ENCODE measurements at regions not wholly inside any gene's neighbourhood (a gene's known extent, or its start where the extent isn't known, plus 50 kb on each side); places are given as distances from the start of the nearest gene placed in this dataset.

DNA sequence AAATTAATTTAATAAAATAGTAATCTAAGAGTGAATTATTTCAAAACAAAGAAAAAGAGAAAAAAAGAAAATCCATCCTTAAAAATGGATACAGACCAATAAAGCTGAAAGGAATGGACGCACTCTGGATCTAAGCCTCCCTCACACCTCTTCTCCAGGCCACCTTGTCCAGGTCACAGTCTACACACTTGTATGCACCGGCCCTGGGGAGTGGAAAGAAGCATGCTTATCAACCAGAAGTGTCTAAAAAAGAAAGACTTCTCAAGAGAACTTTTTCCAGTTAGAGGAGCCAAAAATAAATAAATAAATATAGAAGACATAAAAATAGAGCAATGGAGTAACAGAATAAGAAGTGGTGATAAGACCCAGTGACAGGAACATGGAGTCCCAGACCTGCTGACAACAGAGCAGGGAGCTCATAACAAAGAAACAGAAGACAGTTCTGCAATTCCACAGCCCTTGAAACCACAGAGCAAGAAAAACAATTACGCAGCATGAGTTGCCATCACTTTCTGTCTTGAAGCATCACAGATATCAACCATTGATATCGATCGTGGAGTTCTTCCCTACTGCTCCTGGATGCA is 311.7 kb upstream of the NFE2L3 start:
- H3K27ac ChIP-seq (ENCODE audit: low read length) = peak overlapping the region; percentile 90
- intact Hi-C loops (cut with DNase I) = loop anchor here in 3 of 4 donors (10.0 kb wide), 2 partner anchors 86 to 166 kb away; no protein-coding TSS in a partner anchor
- no peak overlapping the region for H3K4me3 ChIP-seq (ENCODE audit: low read length)
- no peaks in the 10 kb centered on the region for H3K27me3 ChIP-seq (ENCODE audit: control insufficient read depth, insufficient read depth)
- H3K9me3 ChIP-seq (ENCODE audit: control insufficient read depth, low read length) = no peaks in the 10 kb centered on the region
- ATAC-seq (peak; percentile 92 to 95), DNase-seq (peak in 1 of 3 donors; percentile 62)
- WGBS = 53% methylated on average over 5 of the region's 5 CpGs
- H3K4me1 ChIP-seq (ENCODE audit: control insufficient read depth, insufficient read depth, low read length) = peaks cover 3% of the 10 kb centered on the region

DNA sequence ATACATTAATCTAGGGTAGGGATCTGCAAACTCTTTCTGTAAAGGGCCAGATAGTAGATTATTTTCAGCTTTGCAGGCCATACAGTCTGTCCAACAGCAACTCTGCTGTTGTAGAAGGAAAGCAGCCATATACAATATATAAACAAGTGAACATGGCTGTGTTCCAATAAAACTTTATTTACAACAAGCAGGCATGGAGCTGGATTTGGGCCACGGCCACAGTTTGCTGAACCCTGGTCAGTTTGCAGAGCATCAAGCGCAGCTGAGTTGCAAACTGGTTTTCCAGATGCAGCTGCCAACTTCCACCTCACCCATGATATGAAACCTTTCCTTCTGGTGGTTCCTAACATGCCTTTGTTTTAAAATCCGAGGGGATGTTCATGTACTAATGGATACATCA is 310.4 kb upstream of the NFE2L3 start:
- no peaks in the 10 kb centered on the region for H3K27me3 ChIP-seq (ENCODE audit: control insufficient read depth, insufficient read depth)
- DNase-seq = peak in 1 of 3 donors; percentile 63
- H3K4me1 ChIP-seq (ENCODE audit: control insufficient read depth, insufficient read depth, low read length) = peaks cover 8% of the 10 kb centered on the region
- no peak for ATAC-seq
- no peak overlapping the region for H3K4me3 ChIP-seq (ENCODE audit: low read length)
- WGBS = 81% methylated on average over 3 of the region's 3 CpGs
- H3K9me3 ChIP-seq (ENCODE audit: control insufficient read depth, low read length) = no peaks in the 10 kb centered on the region
- intact Hi-C loops (cut with DNase I) = loop anchor here in 3 of 4 donors (10.0 kb wide), 2 partner anchors 87 to 167 kb away; no protein-coding TSS in a partner anchor
- H3K27ac ChIP-seq (ENCODE audit: low read length) = peak overlapping the region; percentile 53

DNA sequence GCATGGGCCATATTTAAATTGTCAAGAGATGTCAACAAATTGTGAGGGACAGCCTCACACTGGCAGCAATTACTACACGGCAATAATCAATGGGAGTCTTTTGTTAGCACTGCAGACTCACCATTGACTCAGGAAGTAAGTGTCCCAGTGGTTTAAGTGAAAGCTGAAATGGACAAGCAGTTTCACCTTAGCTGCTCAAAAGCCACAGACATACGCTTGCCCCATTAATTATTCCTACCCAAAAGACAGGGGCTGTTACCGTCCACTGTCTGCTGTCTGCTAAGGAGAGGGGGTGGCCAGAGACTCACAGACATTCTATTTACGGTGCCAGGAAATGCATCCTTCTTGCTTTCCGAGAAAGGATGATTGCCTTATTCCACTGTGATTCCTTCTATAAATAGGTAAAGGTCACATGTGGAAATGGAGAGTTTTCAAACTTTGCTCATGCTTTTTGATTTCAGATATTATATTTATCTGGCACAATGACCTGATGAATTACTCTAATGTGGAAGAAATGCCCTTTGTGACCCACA is 309.7 kb upstream of the NFE2L3 start:
- no peak for DNase-seq
- Histone ChIP-seq H3K9me3 (ENCODE audit: control insufficient read depth, low read length) (no peaks in the 10 kb centered on the region), H3K27ac (ENCODE audit: low read length) (peak overlapping the region; percentile 53), H3K4me1 (ENCODE audit: control insufficient read depth, insufficient read depth, low read length) (peaks cover 8% of the 10 kb centered on the region), H3K4me3 (ENCODE audit: low read length) (no peak overlapping the region), H3K27me3 (ENCODE audit: control insufficient read depth, insufficient read depth) (no peaks in the 10 kb centered on the region)
- intact Hi-C loops (cut with DNase I) = loop anchor here in 3 of 4 donors (10.0 kb wide), 2 partner anchors 87 to 167 kb away; no protein-coding TSS in a partner anchor
- ATAC-seq = no peak
- WGBS = 42% methylated on average over 5 of the region's 5 CpGs

DNA sequence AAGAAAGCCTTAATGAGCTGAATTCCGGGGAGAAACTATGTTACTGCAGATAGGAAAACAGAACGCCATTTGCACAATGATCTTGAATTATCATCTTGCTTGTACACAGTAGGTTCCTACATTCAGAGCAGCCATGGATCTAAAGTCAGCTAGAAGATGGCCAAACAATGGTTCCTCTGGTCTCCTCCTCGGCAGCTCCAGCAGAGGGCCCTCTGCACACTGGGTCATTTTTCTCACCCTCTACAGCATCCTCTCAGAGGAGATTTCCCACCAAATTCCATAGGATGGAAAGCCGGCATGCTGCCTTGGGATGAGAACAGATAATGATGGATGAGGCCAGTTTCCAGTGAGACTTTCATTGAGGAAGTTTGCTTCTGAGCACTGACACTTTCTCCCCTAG is 308.5 kb upstream of the NFE2L3 start:
- no peak overlapping the region for H3K27ac ChIP-seq (ENCODE audit: low read length)
- 89% methylated on average over 4 of the region's 4 CpGs for WGBS
- no peaks in the 10 kb centered on the region for H3K27me3 ChIP-seq (ENCODE audit: control insufficient read depth, insufficient read depth)
- H3K9me3 ChIP-seq (ENCODE audit: control insufficient read depth, low read length) = no peaks in the 10 kb centered on the region
- peaks cover 10% of the 10 kb centered on the region for H3K4me1 ChIP-seq (ENCODE audit: control insufficient read depth, insufficient read depth, low read length)
- intact Hi-C loops (cut with DNase I) = loop anchor here in 3 of 4 donors (10.0 kb wide), 2 partner anchors 89 to 169 kb away; no protein-coding TSS in a partner anchor
- DNase-seq (no peak), ATAC-seq (no peak)
- H3K4me3 ChIP-seq (ENCODE audit: low read length) = no peak overlapping the region

DNA sequence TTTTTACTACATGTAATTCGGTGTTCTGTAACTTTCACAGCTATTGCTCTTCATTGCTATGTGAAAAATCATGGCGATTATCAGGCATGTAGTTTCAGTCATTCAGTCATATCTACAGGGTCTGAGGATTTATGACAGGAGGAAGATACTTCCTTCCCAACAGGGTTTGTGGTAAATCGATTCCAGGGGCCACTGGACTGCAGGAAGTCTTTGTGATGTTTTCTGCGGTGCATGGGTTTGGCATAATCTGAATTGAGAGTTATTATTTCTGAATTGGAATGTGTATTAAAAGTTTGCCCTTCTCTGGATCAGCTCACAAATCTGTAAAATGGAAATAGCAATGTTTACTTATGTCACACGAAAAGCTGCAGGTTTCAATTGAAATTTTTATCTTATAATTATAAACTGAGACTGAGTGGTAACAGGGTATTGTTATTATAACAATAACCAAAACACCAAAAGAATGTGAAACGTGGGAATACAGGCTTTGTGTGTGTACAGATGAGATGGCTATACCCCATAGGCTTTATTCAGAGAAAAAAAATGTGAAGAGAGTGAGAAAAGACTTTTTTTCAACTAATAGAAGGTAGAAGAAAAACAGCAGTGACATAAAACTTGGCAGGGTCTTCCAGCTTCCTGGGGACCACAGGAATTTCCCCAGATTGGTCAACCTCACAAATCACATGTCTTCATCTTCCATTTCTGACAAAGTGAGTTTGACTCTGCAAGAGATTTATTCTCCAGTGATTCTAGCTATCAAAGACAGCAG is 307.7 kb upstream of the NFE2L3 start:
- intact Hi-C loops (cut with DNase I) = loop anchor here in 3 of 4 donors (10.0 kb wide), 2 partner anchors 89 to 169 kb away; no protein-coding TSS in a partner anchor
- ATAC-seq (no peak), DNase-seq (no peak)
- H3K9me3 ChIP-seq (ENCODE audit: control insufficient read depth, low read length) = no peaks in the 10 kb centered on the region
- no peaks in the 10 kb centered on the region for H3K27me3 ChIP-seq (ENCODE audit: control insufficient read depth, insufficient read depth)
- 55% methylated on average over 6 of the region's 6 CpGs for WGBS
- no peak overlapping the region for H3K27ac ChIP-seq (ENCODE audit: low read length)
- H3K4me1 ChIP-seq (ENCODE audit: control insufficient read depth, insufficient read depth, low read length) = peaks cover 10% of the 10 kb centered on the region
- H3K4me3 ChIP-seq (ENCODE audit: low read length) = no peak overlapping the region

DNA sequence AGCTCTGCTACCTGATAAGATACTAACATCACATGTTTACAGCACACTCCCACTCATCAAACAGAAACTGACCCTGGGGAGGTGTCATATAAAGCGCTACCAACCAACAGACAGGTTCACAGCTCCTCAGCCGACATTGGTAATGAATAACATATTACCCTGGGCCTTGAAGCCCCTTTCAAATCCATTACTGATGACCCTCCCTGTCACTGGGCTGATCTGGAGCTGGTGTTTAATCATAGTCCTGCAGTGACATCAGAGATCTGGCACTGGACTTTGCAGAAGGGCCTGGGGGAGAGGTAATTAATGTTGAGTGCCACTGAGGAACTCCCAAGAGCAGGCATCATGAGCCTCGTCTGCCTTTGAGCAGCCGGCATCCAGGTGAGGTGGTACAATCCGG is 306.5 kb upstream of the NFE2L3 start:
- Histone ChIP-seq H3K27ac (ENCODE audit: low read length) (peak overlapping the region; percentile 39), H3K27me3 (ENCODE audit: control insufficient read depth, insufficient read depth) (no peaks in the 10 kb centered on the region), H3K4me1 (ENCODE audit: control insufficient read depth, insufficient read depth, low read length) (peaks cover 10% of the 10 kb centered on the region), H3K9me3 (ENCODE audit: control insufficient read depth, low read length) (no peaks in the 10 kb centered on the region), H3K4me3 (ENCODE audit: low read length) (no peak overlapping the region)
- DNase-seq = no peak
- WGBS = 72% methylated on average over 5 of the region's 5 CpGs
- intact Hi-C loops (cut with DNase I) = loop anchor here in 3 of 4 donors (10.0 kb wide), 2 partner anchors 91 to 171 kb away; no protein-coding TSS in a partner anchor
- no peak for ATAC-seq

DNA sequence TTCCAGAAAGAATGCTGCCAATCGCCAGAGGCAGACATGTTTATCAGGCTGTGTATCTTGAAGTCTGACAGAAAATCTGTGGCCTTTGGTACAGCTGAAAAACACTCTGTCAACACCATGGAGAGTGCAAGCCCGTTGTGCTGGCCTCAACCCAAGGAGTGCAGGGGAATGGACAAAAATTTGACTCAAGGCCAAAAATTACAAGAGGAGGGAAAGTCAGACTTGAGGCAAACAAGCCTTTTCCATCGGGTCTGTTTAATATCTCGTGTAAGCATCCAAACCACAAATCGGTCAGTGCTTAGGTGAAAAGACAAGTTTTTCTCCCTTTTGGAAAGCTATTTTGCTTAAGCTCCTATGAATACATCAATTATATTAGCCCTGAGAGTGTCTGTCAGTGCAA is 305.3 kb upstream of the NFE2L3 start:
- peak; percentile 86 to 95 (median 93) for DNase-seq
- peaks cover 10% of the 10 kb centered on the region for H3K4me1 ChIP-seq (ENCODE audit: control insufficient read depth, insufficient read depth, low read length)
- intact Hi-C loops (cut with DNase I) = loop anchor here in 3 of 4 donors (10.0 kb wide), 2 partner anchors 92 to 172 kb away; no protein-coding TSS in a partner anchor

DNA sequence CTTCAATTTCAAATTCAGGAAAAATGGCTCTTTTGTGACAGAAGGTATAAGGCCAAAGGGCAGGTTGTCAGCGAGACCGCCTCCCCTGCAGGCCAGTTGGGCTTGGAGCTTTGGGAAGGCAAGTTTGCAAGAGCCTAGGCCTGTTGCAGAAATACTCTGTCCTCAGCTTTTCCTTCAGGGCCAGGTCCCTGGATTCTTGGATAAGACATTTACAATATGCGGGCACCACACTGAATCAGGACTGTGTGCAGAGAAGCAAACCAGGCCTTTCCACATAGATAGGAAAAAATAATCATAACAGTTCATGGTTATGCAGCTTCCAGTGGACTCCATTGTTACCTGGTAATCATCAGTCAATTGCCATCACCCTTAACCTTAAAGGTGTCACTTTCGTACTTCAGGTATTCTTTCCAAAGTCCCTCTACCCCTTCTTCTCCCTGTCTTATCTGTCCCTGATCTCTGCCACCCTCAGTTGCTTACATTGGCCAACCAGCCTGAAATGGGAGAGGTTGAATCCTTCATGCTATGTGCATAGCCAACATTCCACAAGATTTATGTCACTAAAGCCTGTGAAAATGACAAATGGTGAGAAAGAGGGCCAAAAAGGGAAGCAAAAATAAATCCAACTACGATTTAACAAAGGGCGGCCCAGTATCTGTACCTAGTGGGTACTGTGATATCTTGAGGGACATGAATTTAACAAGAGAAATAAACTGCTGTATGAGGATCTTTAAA is 304.5 kb upstream of the NFE2L3 start:
- 74% methylated on average over 6 of the region's 6 CpGs for WGBS
- peaks cover 10% of the 10 kb centered on the region for H3K4me1 ChIP-seq (ENCODE audit: control insufficient read depth, insufficient read depth, low read length)
- no peaks in the 10 kb centered on the region for H3K27me3 ChIP-seq (ENCODE audit: control insufficient read depth, insufficient read depth)
- no peaks in the 10 kb centered on the region for H3K9me3 ChIP-seq (ENCODE audit: control insufficient read depth, low read length)
- peak overlapping the region; percentile 16 for H3K27ac ChIP-seq (ENCODE audit: low read length)
- DNase-seq (peak in 1 of 3 donors; percentile 51), ATAC-seq (no peak)
- intact Hi-C loops (cut with DNase I) = loop anchor here in 3 of 4 donors (10.0 kb wide), 2 partner anchors 93 to 173 kb away; no protein-coding TSS in a partner anchor
- H3K4me3 ChIP-seq (ENCODE audit: low read length) = no peak overlapping the region

More for the DNA sequence above, 305.3 kb upstream of the NFE2L3 start:
- Histone ChIP-seq H3K27me3 (ENCODE audit: control insufficient read depth, insufficient read depth) (no peaks in the 10 kb centered on the region), H3K27ac (ENCODE audit: low read length) (peak overlapping the region; percentile 55), H3K4me3 (ENCODE audit: low read length) (no peak overlapping the region), H3K9me3 (ENCODE audit: control insufficient read depth, low read length) (no peaks in the 10 kb centered on the region)
- 13% methylated on average over 5 of the region's 5 CpGs for WGBS
- ATAC-seq = peak; percentile 69 to 76

DNA sequence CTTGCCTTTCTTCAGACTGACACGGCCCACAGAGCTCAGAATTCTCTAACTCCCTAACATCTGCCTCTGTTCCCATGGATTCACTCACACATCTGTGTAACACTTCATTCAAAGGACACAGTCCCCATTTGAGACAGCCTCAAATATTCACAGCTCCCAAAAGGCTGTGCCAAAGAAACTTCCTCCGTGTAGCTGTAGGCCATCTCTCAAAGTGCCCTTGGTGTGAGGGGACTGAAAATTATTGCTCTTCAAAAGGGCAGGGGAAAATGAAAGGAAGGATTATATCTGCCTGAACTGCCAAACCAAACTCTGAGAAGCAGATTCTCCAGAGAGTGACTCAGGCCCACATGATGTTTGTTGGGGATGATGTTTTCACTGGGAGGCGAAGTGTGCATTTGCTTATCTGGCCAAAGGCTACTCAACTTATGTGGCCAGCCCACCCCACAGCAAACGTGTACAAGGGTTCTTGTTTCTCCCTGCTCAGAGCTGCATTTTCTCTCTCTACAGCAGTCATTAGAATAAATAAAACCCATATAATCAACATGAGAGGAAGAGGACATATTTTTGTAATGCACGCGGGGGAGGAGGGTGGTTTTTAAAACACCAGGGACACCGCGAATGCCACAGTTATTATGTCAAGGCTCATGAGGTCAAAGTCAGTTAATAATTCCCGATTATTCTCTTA is 302.4 kb upstream of the NFE2L3 start:
- Histone ChIP-seq H3K27ac (ENCODE audit: low read length) (peak overlapping the region; percentile 86), H3K4me3 (ENCODE audit: low read length) (no peak overlapping the region), H3K27me3 (ENCODE audit: control insufficient read depth, insufficient read depth) (no peaks in the 10 kb centered on the region), H3K9me3 (ENCODE audit: control insufficient read depth, low read length) (no peaks in the 10 kb centered on the region), H3K4me1 (ENCODE audit: control insufficient read depth, insufficient read depth, low read length) (peaks cover 6% of the 10 kb centered on the region)
- peak; percentile 54 to 84 (median 62) for DNase-seq
- peak; percentile 63 to 65 for ATAC-seq
- intact Hi-C loops (cut with DNase I) = loop anchor here (2.0 to 10.0 kb wide), 10 partner anchors 95 to 592 kb away; no protein-coding TSS in a partner anchor
- 45% methylated on average over 9 of the region's 9 CpGs for WGBS

DNA sequence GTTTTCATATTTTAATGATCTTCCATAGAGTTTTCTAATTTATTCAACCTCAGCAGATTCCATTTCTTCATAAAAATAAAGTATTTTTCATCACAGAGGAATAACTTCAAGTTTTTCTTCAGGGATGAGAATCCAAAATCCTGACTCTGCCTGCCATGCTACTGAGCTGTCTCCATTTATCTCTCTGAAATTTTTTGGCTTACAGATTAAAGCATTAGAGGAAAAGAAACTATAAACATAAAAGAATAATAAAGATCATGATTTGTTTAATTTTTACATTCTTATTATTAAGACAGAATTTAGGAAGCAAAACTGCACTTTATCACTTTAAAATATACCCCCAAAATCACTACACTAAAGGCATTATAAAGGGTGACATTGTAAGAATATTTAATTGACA is 301.8 kb upstream of the NFE2L3 start:
- Histone ChIP-seq H3K27me3 (ENCODE audit: control insufficient read depth, insufficient read depth) (no peaks in the 10 kb centered on the region), H3K27ac (ENCODE audit: low read length) (no peak overlapping the region), H3K9me3 (ENCODE audit: control insufficient read depth, low read length) (no peaks in the 10 kb centered on the region), H3K4me1 (ENCODE audit: control insufficient read depth, insufficient read depth, low read length) (peaks cover 6% of the 10 kb centered on the region), H3K4me3 (ENCODE audit: low read length) (no peak overlapping the region)
- no peak for ATAC-seq
- intact Hi-C loops (cut with DNase I) = loop anchor here (2.0 to 10.0 kb wide), 8 partner anchors 283 to 593 kb away; no protein-coding TSS in a partner anchor
- no peak for DNase-seq

All from right cardiac atrium (tissue), 5 donors.